ENCODE measurements at regions not wholly inside any gene's neighbourhood (a gene's known extent, or its start where the extent isn't known, plus 50 kb on each side); places are given as distances from the start of the nearest gene placed in this dataset.

DNA sequence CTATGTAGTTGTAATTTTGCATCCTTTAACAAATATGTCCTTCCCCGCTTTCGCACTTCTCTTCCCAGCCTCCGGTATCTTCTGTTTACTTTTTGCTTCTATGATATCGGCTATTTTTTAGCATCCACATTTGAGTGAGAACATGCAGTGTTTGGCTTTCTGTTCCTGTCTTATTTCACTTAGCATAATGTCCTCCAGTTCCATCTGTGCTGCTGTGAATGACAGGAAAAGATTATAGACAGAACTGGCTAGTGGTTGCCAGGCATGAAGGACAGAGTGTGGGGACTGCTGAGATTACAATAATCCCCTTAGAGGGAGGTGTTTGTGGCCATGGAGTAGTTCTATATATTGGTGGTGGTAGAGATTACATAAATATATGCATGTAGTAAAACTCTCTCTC lies 588.6 kb downstream of the NLGN4X start:
- no peak overlapping the region for H3K4me3 ChIP-seq (ENCODE audit: low read depth, low read length)
- no peak for DNase-seq (ENCODE audit: low read depth)
- TF ChIP-seq, protein P1, sequence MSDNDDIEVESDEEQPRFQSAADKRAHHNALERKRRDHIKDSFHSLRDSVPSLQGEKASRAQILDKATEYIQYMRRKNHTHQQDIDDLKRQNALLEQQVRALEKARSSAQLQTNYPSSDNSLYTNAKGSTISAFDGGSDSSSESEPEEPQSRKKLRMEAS (IDR thresholded peaks at IDR 0.05; ENCODE audit: low read depth, low read length) = no peak

DNA sequence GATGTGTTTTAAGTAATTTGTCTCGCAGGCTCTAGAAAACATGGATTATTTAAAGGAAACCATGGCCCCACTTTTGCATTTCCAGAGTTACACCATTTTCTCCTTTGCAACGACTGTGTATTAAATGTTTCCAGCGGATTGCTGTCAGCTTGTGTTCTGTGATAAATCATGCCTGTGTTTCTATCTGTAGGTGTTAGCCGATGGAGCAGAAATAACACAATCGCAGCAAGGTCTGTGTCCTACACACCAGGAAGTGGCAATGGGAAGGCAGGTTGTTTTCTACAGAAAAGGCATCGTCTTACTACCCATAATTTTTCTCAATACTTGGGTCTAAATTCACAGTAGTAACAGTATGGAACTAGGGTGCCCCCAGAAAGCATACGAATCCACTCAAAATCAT lies 590.1 kb downstream of the NLGN4X start:
- no peak overlapping the region for H3K4me3 ChIP-seq (ENCODE audit: low read depth, low read length)
- no peak for DNase-seq (ENCODE audit: low read depth)
- TF ChIP-seq, protein P2, sequence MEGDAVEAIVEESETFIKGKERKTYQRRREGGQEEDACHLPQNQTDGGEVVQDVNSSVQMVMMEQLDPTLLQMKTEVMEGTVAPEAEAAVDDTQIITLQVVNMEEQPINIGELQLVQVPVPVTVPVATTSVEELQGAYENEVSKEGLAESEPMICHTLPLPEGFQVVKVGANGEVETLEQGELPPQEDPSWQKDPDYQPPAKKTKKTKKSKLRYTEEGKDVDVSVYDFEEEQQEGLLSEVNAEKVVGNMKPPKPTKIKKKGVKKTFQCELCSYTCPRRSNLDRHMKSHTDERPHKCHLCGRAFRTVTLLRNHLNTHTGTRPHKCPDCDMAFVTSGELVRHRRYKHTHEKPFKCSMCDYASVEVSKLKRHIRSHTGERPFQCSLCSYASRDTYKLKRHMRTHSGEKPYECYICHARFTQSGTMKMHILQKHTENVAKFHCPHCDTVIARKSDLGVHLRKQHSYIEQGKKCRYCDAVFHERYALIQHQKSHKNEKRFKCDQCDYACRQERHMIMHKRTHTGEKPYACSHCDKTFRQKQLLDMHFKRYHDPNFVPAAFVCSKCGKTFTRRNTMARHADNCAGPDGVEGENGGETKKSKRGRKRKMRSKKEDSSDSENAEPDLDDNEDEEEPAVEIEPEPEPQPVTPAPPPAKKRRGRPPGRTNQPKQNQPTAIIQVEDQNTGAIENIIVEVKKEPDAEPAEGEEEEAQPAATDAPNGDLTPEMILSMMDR (IDR thresholded peaks at IDR 0.05; ENCODE audit: low read depth, low read length) = no peak
- TF ChIP-seq POLR2A (IDR thresholded peaks at IDR 0.05; ENCODE audit: extremely low read depth, insufficient read length) (no peak), MYC (IDR thresholded peaks at IDR 0.05; ENCODE audit: low read depth, low read length) (no peak)
- TF ChIP-seq, protein P1 (IDR thresholded peaks at IDR 0.05; ENCODE audit: low read depth, low read length) = no peak

DNA sequence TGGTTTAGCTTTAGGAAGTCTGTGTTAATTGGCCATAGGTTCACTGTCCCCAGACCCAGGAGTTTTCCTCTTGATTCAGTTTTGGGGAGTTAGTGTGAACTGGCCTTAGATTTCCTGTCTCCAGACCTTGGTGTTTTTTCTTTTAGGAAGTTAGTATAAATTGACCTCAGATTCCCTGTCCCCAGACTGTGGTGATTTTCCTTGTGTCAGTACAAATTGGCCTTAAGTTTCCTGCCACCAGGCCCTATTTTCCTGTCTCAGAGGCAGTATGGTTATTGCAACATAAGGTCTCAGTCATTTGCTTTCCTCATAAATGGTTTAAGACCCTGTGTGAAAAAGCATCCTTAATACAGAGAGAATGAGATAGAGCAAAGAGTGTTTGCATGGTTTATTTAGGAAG lies 595.8 kb downstream of the NLGN4X start:
- TF ChIP-seq, protein P1 (IDR thresholded peaks at IDR 0.05; ENCODE audit: low read depth, low read length) = no peak
- TF ChIP-seq, protein P2 (IDR thresholded peaks at IDR 0.05; ENCODE audit: low read depth, low read length) = no peak
- TF ChIP-seq POLR2A (IDR thresholded peaks at IDR 0.05; ENCODE audit: extremely low read depth, insufficient read length) = no peak
- no peak for TF ChIP-seq MYC (IDR thresholded peaks at IDR 0.05; ENCODE audit: low read depth, low read length)
- no peak for DNase-seq (ENCODE audit: low read depth)
- no peak overlapping the region for H3K4me3 ChIP-seq (ENCODE audit: low read depth, low read length)

DNA sequence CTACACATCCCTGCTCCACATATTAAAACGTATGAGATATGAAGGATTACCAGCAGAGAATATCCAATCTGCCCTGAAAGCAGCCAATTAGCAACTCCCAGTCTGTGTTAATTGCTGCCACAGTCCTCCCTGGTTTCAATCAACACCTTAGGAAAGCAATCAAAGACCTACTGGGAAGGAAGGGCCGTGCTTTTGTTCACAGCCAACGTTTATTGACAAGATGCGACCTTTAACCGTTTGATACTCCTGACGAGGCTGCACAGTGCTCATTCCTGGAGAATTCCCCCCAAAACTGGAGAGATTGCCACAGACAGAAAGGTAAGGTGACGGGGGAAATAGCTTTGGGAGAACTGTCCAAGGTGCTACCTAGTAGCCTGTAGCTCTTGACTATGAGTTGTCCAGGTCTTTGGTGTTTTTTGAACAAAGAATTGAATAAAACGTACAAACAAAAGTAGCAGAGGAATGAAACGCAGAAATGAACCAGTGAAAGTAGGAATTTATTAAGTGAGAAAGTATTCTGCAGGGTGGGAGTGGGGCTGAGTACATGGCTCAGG lies 596.5 kb downstream of the NLGN4X start:
- no peak for DNase-seq (ENCODE audit: low read depth)
- TF ChIP-seq, protein P1 (IDR thresholded peaks at IDR 0.05; ENCODE audit: low read depth, low read length) = no peak
- TF ChIP-seq POLR2A (IDR thresholded peaks at IDR 0.05; ENCODE audit: extremely low read depth, insufficient read length) (no peak), MYC (IDR thresholded peaks at IDR 0.05; ENCODE audit: low read depth, low read length) (no peak)
- TF ChIP-seq, protein P2 (IDR thresholded peaks at IDR 0.05; ENCODE audit: low read depth, low read length) = no peak
- H3K4me3 ChIP-seq (ENCODE audit: low read depth, low read length) = no peak overlapping the region

DNA sequence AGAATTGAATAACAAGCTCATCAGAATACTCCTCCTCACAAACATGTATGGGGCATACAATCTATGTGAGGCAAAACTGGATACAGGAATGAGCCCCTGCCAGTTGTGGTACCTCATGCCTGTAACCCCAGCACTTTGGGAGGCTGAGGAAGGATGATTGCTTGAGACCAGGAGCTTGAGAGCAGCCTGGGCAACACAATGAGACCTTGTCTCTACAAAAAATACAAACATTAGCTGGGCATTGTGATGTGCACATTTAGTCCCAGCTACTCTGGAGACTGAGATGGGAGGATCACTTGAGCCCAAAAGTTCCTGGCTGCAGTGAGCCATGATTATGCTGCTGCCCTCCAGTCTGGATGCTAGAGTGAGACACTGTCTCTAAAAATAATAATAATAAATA lies 611.0 kb downstream of the NLGN4X start:
- no peak overlapping the region for H3K4me3 ChIP-seq (ENCODE audit: low read depth, low read length)
- DNase-seq (ENCODE audit: low read depth) = no peak
- TF ChIP-seq, protein P1 (IDR thresholded peaks at IDR 0.05; ENCODE audit: low read depth, low read length) = no peak
- TF ChIP-seq, protein P2 (IDR thresholded peaks at IDR 0.05; ENCODE audit: low read depth, low read length) = no peak
- TF ChIP-seq MYC (IDR thresholded peaks at IDR 0.05; ENCODE audit: low read depth, low read length) (no peak), POLR2A (IDR thresholded peaks at IDR 0.05; ENCODE audit: extremely low read depth, insufficient read length) (no peak)

DNA sequence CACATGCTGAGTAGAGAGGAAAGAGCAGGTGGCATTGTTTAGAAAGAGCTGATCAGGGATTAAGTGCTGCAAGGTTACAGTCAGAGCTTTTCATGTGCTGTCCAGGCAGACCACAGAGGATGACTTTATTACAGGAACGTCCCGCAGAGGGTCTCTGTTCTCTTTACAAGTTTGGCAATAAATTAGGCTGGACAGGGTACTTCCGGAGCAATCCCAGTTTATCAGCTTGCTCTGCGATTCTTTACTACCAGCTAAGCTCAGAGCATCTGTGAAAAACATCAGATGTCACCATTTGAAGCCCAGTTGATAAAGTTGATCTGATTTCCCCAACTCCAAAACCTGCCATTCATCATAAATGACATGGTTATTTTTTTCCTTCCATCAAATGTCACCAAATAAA lies 633.1 kb downstream of the NLGN4X start:
- no peak overlapping the region for H3K4me3 ChIP-seq (ENCODE audit: low read depth, low read length)
- TF ChIP-seq, protein P2 (IDR thresholded peaks at IDR 0.05; ENCODE audit: low read depth, low read length) = no peak
- TF ChIP-seq MYC (IDR thresholded peaks at IDR 0.05; ENCODE audit: low read depth, low read length) (no peak), POLR2A (IDR thresholded peaks at IDR 0.05; ENCODE audit: extremely low read depth, insufficient read length) (no peak)
- TF ChIP-seq, protein P1 (IDR thresholded peaks at IDR 0.05; ENCODE audit: low read depth, low read length) = no peak
- DNase-seq (ENCODE audit: low read depth) = no peak
